Vagina (tissue), 2 donors: ENCODE measurements at regions not wholly inside any gene's neighbourhood (a gene's known extent, or its start where the extent isn't known, plus 50 kb on each side); places are given as distances from the start of the nearest gene placed in this dataset.

Experiments
- DNase-seq, 2 donors: peaks; one replicate each; pipeline ENCODE4 v3.0.0-alpha.2; 2017; ENCODE audit errors: extremely low spot score in 2 of 2
- H3K27ac ChIP-seq: fragments of 200-600 bp; sonication (generic); one replicate; pipeline ENCODE4 v1.5.1; 2019
- H3K27me3 ChIP-seq: fragments of 200-600 bp; sonication (generic); one replicate; pipeline ENCODE4 v1.5.1; 2019
- H3K36me3 ChIP-seq, 2 donors: fragments of 200-600 bp; sonication (generic); one replicate each; pipeline ENCODE4 v1.5.1; 2017 to 2019
- H3K4me1 ChIP-seq: fragments of 200-600 bp; sonication (generic); one replicate; pipeline ENCODE4 v1.5.1; 2019
- H3K4me3 ChIP-seq, 2 donors: fragments of 200-600 bp; sonication (generic); 1 replicate in 1 of 2; 2 replicates in 1 of 2; pipeline ENCODE4 v1.5.1; 2016 to 2019
- H3K9me3 ChIP-seq: fragments of 200-600 bp; sonication (generic); one replicate; pipeline ENCODE4 v1.5.1; 2019
- POLR2A ChIP-seq, 2 donors: fragments of 450-650 bp; IDR thresholded peaks; one replicate each; pipeline ENCODE4 v1.6.1; 2017; ENCODE audit warnings: antibody characterized with exemption in 2 of 2, mild to moderate bottlenecking in 2 of 2, moderate library complexity in 2 of 2
- POLR2AphosphoS5 ChIP-seq, 2 donors: sonication (generic); formaldehyde crosslinking; IDR thresholded peaks; one replicate each; pipeline ENCODE4 v1.9.0; 2017; ENCODE audit warnings: antibody characterized with exemption in 2 of 2, mild to moderate bottlenecking in 2 of 2, low read depth in 1 of 2; ENCODE audit not compliant: insufficient read depth in 1 of 2
- intact Hi-C: fragments of 100-400 bp; cut with DNase I; formaldehyde crosslinking; loops from one replicate; pipeline ENCODE4 v1.15.1; 2023
- TF ChIP-seq, protein P1 (sequence below), 3 experiments: fragments of 450-650 bp in 2 of 3; fragments of 200-600 bp in 1 of 3; sonication (generic) in 1 of 3; IDR thresholded peaks; one replicate each; pipeline ENCODE4 v1.5.1; 2017 to 2019; ENCODE audit warnings: antibody characterized with exemption in 3 of 3, mild to moderate bottlenecking in 2 of 3, moderate library complexity in 2 of 3

DNA sequence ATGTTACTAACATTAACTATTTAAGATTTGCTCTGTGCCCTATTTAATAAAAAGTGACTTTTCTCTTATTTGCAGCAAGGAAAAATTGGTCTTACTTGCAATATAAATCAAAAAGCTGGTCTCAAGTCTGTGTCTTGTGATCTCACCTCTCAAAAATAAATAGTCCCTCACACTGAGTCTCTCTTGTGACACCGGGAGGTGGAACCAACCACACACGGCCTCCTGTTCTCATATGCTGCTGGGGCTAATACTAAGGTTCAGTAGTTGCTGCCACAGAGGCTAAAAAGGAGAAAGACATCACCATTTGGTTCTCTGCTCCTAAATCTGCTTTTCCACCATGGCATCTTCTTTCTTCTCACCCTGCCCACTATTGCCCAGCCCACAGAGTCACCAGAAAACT is 175.8 kb upstream of the FTMT start:
- intact Hi-C loops = no loop called here
- no peaks in the 10 kb centered on the region for H3K36me3 ChIP-seq
- no peaks in the 10 kb centered on the region for H3K4me1 ChIP-seq
- H3K4me3 ChIP-seq = no peak overlapping the region
- TF ChIP-seq POLR2A (IDR thresholded peaks at IDR 0.05) (no peak), POLR2AphosphoS5 (IDR thresholded peaks at IDR 0.05; ENCODE audit: insufficient read depth in 1 of 2, low read depth in 1 of 2) (no peak)
- TF ChIP-seq, protein P1, sequence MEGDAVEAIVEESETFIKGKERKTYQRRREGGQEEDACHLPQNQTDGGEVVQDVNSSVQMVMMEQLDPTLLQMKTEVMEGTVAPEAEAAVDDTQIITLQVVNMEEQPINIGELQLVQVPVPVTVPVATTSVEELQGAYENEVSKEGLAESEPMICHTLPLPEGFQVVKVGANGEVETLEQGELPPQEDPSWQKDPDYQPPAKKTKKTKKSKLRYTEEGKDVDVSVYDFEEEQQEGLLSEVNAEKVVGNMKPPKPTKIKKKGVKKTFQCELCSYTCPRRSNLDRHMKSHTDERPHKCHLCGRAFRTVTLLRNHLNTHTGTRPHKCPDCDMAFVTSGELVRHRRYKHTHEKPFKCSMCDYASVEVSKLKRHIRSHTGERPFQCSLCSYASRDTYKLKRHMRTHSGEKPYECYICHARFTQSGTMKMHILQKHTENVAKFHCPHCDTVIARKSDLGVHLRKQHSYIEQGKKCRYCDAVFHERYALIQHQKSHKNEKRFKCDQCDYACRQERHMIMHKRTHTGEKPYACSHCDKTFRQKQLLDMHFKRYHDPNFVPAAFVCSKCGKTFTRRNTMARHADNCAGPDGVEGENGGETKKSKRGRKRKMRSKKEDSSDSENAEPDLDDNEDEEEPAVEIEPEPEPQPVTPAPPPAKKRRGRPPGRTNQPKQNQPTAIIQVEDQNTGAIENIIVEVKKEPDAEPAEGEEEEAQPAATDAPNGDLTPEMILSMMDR (IDR thresholded peaks at IDR 0.05) = no peak
- DNase-seq = no peak
- H3K27ac ChIP-seq = no peak overlapping the region
- H3K27me3 ChIP-seq = no peaks in the 10 kb centered on the region
- H3K9me3 ChIP-seq = no peaks in the 10 kb centered on the region

DNA sequence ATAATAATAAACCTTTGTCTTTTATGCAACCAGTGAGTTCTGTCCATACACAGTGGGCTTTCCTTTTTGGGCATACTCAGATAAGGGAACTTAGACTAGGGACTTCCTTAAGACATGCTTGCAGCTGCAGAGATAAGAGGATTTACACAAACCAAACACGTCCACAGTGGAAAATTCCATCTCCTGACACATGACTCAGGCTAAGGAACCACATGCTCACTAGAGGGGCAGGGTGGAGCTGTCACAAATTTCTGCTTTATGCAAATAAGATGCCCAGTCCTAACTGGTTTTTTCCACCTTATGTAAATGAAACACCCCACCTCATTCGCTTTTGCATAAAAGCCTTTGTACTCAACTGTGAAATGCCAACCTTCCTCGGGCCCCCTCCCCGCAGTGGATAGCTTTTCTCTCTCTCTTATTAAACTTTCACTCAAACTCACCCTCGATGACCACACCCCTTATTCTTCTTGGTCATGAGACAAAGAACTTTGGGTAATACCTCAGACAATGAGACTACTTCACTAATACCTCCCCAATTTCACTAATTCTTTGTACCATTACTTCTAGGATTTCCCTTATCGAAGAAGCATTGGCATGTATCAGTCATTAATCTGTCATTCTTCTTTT is 170.3 kb upstream of the FTMT start:
- H3K4me3 ChIP-seq = no peak overlapping the region
- intact Hi-C loops = no loop called here
- no peak overlapping the region for H3K27ac ChIP-seq
- no peak for TF ChIP-seq POLR2AphosphoS5 (IDR thresholded peaks at IDR 0.05; ENCODE audit: insufficient read depth in 1 of 2, low read depth in 1 of 2)
- TF ChIP-seq, protein P1 (IDR thresholded peaks at IDR 0.05) = no peak
- TF ChIP-seq POLR2A (IDR thresholded peaks at IDR 0.05) = no peak
- H3K4me1 ChIP-seq = no peaks in the 10 kb centered on the region
- H3K36me3 ChIP-seq = no peaks in the 10 kb centered on the region
- H3K9me3 ChIP-seq = no peaks in the 10 kb centered on the region
- H3K27me3 ChIP-seq = no peaks in the 10 kb centered on the region
- DNase-seq = no peak

DNA sequence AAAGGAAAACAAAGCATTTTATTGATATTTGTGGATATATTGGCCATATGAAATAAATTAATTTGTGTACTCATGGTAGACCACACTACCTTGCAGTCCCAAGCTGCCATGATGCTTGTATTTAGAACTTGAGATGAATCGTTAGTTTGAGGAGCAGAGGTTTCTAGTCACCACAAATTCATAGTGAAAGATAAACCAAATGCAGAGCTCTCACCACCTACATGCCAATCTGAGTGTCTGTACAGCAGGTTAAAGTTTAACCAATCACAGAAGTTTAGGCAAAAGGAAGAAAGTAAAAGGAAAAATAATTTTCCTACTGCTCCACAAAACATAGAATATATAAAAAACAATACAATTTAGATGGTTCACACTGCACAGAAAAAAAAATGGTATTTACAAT is 163.6 kb upstream of the FTMT start:
- no peak for DNase-seq
- intact Hi-C loops = no loop called here

DNA sequence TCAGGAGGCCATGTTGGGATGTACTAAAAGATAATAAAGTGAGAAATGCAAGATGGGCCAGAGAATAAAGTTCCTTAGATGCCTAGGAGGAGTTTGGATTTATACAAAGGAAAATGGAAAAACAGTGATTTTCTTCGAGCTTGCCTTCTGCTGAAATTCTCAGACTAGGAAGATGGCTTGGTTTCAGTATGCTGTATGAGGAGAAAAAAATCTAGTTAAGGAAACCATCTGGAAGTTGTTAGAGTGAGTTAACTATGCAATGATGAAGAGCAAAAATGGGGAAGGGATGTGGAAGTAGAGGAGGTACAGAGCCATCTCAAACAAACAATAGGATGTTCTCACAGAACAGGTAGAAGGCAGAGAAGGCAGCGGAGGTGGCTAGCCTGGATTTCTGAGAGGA is 162.9 kb upstream of the FTMT start:
- Histone ChIP-seq H3K36me3 (no peaks in the 10 kb centered on the region), H3K27ac (no peak overlapping the region), H3K4me3 (no peak overlapping the region), H3K4me1 (no peaks in the 10 kb centered on the region), H3K27me3 (no peaks in the 10 kb centered on the region), H3K9me3 (no peaks in the 10 kb centered on the region)
- TF ChIP-seq, protein P1 (IDR thresholded peaks at IDR 0.05) = no peak
- TF ChIP-seq POLR2A (IDR thresholded peaks at IDR 0.05) (no peak), POLR2AphosphoS5 (IDR thresholded peaks at IDR 0.05; ENCODE audit: insufficient read depth in 1 of 2, low read depth in 1 of 2) (no peak)
- DNase-seq = no peak
- intact Hi-C loops = no loop called here

More for the DNA sequence above, 163.6 kb upstream of the FTMT start:
- Histone ChIP-seq H3K9me3 (no peaks in the 10 kb centered on the region), H3K27me3 (no peaks in the 10 kb centered on the region), H3K4me1 (no peaks in the 10 kb centered on the region), H3K36me3 (no peaks in the 10 kb centered on the region), H3K27ac (no peak overlapping the region), H3K4me3 (no peak overlapping the region)
- no peak for TF ChIP-seq POLR2AphosphoS5 (IDR thresholded peaks at IDR 0.05; ENCODE audit: insufficient read depth in 1 of 2, low read depth in 1 of 2)
- TF ChIP-seq, protein P1 (IDR thresholded peaks at IDR 0.05) = no peak
- TF ChIP-seq POLR2A (IDR thresholded peaks at IDR 0.05) = no peak

DNA sequence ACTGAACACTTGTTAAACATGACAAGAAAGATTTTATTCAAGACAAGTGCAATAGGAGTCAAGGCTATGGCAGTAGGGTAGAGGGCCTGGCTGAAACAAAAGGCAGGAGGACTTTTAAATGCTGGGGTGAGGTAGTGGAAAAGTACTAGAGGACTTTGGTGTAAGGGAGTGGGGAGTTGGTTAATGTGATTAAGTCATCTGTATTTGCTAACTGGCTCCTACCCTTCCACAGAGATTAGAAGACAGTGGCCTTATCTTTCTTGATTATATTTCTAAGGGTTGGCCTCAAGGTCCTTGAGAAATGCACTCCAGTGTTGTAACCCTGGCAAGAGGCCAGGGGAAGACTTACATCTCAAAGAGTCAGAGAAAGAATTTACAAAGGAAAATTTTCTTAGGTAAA is 160.2 kb upstream of the FTMT start:
- Histone ChIP-seq H3K4me3 (no peak overlapping the region), H3K27ac (no peak overlapping the region), H3K36me3 (no peaks in the 10 kb centered on the region), H3K9me3 (no peaks in the 10 kb centered on the region), H3K4me1 (no peaks in the 10 kb centered on the region), H3K27me3 (no peaks in the 10 kb centered on the region)
- intact Hi-C loops = no loop called here
- no peak for DNase-seq
- TF ChIP-seq, protein P1 (IDR thresholded peaks at IDR 0.05) = no peak
- TF ChIP-seq POLR2AphosphoS5 (IDR thresholded peaks at IDR 0.05; ENCODE audit: insufficient read depth in 1 of 2, low read depth in 1 of 2) (no peak), POLR2A (IDR thresholded peaks at IDR 0.05) (no peak)
